ENCODE measurements at regions not wholly inside any gene's neighbourhood (a gene's known extent, or its start where the extent isn't known, plus 50 kb on each side); places are given as distances from the start of the nearest gene placed in this dataset.

DNA sequence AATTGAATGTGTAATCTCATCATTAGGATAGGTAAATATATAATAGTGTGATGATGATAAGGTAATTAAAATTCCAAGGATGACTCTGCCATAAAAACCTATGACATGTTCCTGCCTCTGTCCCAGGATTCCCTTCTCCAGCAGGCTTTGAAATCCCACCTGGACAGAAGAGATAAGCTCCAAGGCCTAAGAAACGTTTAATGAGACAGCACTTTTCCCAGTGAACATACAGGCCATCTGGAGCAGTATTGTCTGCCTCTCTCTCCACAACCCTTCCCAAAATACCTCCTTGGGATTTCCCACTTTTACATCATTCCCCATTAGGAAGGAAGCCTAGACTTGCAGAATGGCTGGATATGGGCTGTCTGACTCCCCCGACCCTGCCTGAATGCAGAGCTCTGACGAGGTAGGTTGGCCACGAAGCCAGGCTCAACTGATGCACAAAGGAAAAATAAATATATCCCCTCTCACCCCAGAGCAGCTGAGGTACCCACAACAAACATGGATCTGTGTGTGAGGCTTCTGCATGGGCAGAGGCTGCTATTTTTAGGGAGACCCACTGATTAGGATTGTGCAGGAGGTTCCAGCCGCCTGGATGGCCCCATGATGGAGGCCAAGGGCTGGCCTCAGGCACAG is 71.0 kb downstream of the TMPRSS5 start:
- TF ChIP-seq, protein P1, sequence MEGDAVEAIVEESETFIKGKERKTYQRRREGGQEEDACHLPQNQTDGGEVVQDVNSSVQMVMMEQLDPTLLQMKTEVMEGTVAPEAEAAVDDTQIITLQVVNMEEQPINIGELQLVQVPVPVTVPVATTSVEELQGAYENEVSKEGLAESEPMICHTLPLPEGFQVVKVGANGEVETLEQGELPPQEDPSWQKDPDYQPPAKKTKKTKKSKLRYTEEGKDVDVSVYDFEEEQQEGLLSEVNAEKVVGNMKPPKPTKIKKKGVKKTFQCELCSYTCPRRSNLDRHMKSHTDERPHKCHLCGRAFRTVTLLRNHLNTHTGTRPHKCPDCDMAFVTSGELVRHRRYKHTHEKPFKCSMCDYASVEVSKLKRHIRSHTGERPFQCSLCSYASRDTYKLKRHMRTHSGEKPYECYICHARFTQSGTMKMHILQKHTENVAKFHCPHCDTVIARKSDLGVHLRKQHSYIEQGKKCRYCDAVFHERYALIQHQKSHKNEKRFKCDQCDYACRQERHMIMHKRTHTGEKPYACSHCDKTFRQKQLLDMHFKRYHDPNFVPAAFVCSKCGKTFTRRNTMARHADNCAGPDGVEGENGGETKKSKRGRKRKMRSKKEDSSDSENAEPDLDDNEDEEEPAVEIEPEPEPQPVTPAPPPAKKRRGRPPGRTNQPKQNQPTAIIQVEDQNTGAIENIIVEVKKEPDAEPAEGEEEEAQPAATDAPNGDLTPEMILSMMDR (IDR thresholded peaks at IDR 0.05; ENCODE audit: low read depth, low read length) = no peak
- no peak for DNase-seq (ENCODE audit: extremely low read depth, low read depth)

DNA sequence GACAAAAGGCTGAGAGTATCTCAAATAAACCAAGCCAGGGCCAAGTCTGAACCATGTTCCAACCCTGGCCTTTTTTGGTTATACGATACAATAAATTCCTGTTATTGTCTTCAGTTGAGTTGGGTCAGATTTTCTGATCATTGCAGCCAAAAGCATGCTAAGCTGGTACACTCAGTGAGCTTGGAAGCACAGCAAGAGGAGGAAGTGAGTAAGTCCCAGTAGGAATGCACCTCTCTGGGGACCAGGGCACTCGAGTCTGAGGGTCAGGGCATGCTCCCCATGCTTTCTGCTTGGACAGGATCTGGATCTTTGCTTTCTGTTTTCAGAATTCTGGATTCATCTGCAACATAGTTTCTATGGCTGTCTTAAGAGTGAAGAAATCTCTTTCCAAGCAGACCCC is 73.1 kb downstream of the TMPRSS5 start:
- TF ChIP-seq, protein P1 (IDR thresholded peaks at IDR 0.05; ENCODE audit: low read depth, low read length) = no peak
- no peak for DNase-seq (ENCODE audit: extremely low read depth, low read depth)

DNA sequence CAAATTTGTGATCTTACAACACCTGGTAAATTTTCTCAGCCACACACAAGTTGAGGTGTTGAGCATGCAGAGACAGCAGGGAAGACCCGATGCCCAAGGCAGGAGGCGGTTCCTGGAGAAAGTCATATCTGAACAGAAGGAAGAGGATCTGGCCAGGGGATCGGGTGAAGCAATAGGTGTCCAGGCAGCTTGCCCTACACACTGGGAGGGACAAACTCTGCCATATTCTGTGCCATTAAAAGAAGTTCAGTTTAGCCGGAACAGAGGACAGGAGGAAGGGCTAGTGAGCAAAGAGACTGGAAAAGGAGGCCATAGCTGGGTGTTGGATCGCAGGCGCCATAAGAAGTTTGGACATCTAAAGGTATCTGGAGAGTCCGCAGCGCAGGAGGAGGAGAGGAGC is 76.5 kb downstream of the TMPRSS5 start:
- DNase-seq (ENCODE audit: extremely low read depth, low read depth) = no peak
- TF ChIP-seq, protein P1 (IDR thresholded peaks at IDR 0.05; ENCODE audit: low read depth, low read length) = no peak

DNA sequence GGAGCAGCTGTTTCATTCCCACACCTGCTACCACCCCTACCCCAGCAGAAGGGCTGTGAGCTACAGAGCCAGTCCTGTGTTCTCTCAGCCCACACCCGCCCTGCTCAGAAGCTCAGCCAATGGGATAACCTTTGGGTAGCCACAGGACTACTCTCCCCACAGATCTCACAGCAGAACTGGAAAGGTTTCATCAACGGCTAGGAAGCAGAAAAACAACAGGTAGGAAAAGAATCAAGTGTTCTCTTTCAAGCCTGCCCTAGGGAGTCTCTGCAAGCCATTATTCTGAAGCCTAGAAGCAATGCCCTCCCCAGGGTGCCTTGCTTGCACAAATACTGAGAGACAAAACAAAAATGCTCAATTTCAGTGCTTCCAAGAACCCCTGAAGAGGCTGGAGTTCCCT is 77.2 kb downstream of the TMPRSS5 start:
- no peak for DNase-seq (ENCODE audit: extremely low read depth, low read depth)
- TF ChIP-seq, protein P1 (IDR thresholded peaks at IDR 0.05; ENCODE audit: low read depth, low read length) = no peak

DNA sequence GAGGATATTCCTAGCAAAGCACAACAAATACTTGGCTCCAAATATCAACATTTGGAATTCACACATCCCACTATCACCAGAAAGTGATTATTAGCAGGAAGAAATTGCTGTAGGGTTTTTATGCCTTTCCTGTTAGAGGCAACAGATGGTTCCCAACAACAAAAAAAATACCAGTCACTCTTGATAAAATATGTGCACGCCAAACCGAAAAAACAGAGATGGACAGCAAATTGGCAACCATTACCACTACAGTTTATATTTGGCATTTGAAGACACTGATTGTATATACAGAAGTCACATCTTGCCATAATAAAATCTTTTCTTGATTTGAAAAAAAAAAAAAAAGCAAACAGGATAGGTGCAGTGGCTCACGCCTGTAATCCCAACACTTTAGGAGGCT is 78.2 kb downstream of the TMPRSS5 start:
- TF ChIP-seq, protein P1 (IDR thresholded peaks at IDR 0.05; ENCODE audit: low read depth, low read length) = no peak
- DNase-seq (ENCODE audit: extremely low read depth, low read depth) = no peak

DNA sequence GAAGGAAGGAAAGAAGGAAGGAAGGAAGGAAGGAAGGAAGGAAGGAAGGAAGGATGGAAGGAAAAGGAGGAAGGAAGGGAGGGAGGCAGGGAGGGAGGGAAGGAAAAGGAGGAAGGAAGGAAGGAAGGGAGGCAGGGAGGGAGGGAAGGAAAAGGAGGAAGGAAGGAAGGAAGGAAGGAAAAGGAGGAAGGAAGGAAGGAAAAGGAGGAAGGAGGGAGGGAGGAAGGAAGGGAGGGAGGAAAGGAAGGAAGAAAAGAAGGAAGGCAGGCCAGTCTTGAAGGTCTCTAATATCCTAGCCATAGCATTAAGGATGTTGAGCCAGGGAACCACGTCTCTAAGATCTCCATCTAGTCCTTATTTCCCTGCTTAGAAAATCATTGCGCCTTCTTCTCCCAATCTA is 78.8 kb downstream of the TMPRSS5 start:
- TF ChIP-seq, protein P1 (IDR thresholded peaks at IDR 0.05; ENCODE audit: low read depth, low read length) = no peak
- no peak for DNase-seq (ENCODE audit: extremely low read depth, low read depth)

DNA sequence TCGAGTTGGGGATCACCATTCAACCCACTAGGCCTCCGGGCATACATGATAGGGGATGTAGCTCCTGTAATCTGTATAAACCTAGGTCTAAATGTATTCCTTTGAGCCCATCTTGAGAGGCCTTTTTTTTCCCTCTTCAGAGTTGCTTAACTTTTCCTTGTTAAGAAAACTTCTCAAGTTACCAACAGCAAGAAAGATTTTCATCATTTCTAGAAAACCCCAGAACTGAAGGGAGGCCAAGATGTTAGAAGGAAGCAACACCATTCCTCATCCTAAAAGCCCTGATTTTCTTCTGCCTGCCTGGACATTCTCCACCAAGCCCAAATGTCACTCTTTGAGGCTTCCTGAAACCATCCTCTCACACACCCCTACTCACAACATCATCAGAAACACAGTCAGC is 79.4 kb downstream of the TMPRSS5 start:
- DNase-seq (ENCODE audit: extremely low read depth, low read depth) = no peak
- TF ChIP-seq, protein P1 (IDR thresholded peaks at IDR 0.05; ENCODE audit: low read depth, low read length) = no peak

All from AG09319 (cell line).